DND-41 (cell line): ENCODE measurements at regions not wholly inside any gene's neighbourhood (a gene's known extent, or its start where the extent isn't known, plus 50 kb on each side); places are given as distances from the start of the nearest gene placed in this dataset.

ENCODE experiments used
- ATAC-seq: fragments of 200-7000 bp; cut with Tn5 transposase; 3 replicates; pipeline ENCODE4 v1.9.1; 2021; ENCODE audit warnings: low read depth; ENCODE audit not compliant: insufficient read depth
- DNase-seq: peaks from one replicate; pipeline ENCODE4 v3.0.0-alpha.2; 2020
- H2AFZ ChIP-seq: 2 replicates; pipeline ENCODE4 v1.6.0; 2012; ENCODE audit warnings: low read depth, low read length
- H3K27ac ChIP-seq: 2 replicates; pipeline ENCODE4 v1.5.1; 2012; ENCODE audit warnings: low read length, inconsistent platforms
- H3K27me3 ChIP-seq: fragments of 200-600 bp; sonication (generic); 2 replicates; pipeline ENCODE4 v1.6.0; 2012; ENCODE audit warnings: low read length, mild to moderate bottlenecking, inconsistent platforms; ENCODE audit not compliant: insufficient read depth, poor library complexity
- H3K36me3 ChIP-seq: 2 replicates; pipeline ENCODE4 v1.5.1; 2012; ENCODE audit warnings: low read length, inconsistent platforms; ENCODE audit not compliant: insufficient read depth
- H3K4me1 ChIP-seq: 2 replicates; pipeline ENCODE4 v1.5.1; 2012; ENCODE audit warnings: mild to moderate bottlenecking, low read length; ENCODE audit not compliant: insufficient read depth
- H3K4me2 ChIP-seq: 2 replicates; pipeline ENCODE4 v1.6.0; 2012; ENCODE audit warnings: mild to moderate bottlenecking, moderate library complexity, low read length, inconsistent platforms; ENCODE audit not compliant: insufficient read depth
- H3K4me3 ChIP-seq, 2 experiments: fragments of 200-600 bp in 1 of 2; shearing (Covaris generic) in 1 of 2; 2 replicates each; pipeline ENCODE4 v1.5.1; 2012 to 2016; ENCODE audit warnings: inconsistent platforms in 2 of 2, low read length in 2 of 2, mild to moderate bottlenecking in 2 of 2, low read depth in 1 of 2, moderate library complexity in 1 of 2
- H3K79me2 ChIP-seq: 2 replicates; pipeline ENCODE4 v1.6.0; 2012; ENCODE audit warnings: low read length, inconsistent platforms; ENCODE audit not compliant: insufficient read depth
- H3K9ac ChIP-seq: 2 replicates; pipeline ENCODE4 v1.6.0; 2012; ENCODE audit warnings: low read depth, mild to moderate bottlenecking, inconsistent platforms, low read length, moderate library complexity
- H3K9me3 ChIP-seq: 2 replicates; pipeline ENCODE4 v1.5.1; 2012; ENCODE audit warnings: low read length, moderate library complexity, mild to moderate bottlenecking, inconsistent platforms; ENCODE audit not compliant: insufficient read depth, severe bottlenecking
- H4K20me1 ChIP-seq: 2 replicates; pipeline ENCODE4 v1.6.0; 2012; ENCODE audit warnings: low read length; ENCODE audit not compliant: insufficient read depth
- EZH2 ChIP-seq: IDR thresholded peaks from 3 replicates; pipeline ENCODE4 v1.6.1; 2012; ENCODE audit warnings: borderline replicate concordance, low read depth, mild to moderate bottlenecking, moderate library complexity, low read length, inconsistent platforms; ENCODE audit not compliant: severe bottlenecking
- TF ChIP-seq, protein P1 (sequence below): IDR thresholded peaks from 2 replicates; pipeline ENCODE4 v1.5.1; 2012; ENCODE audit warnings: borderline replicate concordance, low read length, moderate library complexity, mild to moderate bottlenecking; ENCODE audit not compliant: poor library complexity, severe bottlenecking; ENCODE audit errors: extremely low read depth

DNA sequence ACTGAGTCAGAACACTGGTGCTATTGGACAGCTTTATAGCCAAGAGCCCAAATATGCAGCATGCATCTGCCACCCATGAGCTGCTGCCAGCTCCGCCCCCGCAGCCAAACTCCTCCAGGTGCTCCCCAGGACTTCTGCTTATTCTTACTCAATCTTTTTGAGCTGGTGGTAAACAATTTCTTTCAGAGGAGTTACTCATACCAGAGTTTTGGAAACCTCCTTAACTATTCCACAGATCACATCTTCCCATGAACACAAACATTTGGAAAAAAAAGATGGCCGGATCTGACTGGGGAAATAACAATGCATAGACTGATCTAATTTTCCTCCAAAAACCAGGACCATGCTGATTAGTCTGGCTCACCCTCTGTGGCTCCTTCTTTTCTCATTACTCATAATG lies 399.9 kb downstream of the GPM6A start:
- no peaks in the 10 kb centered on the region for H4K20me1 ChIP-seq
- no peaks in the 10 kb centered on the region for H3K79me2 ChIP-seq
- no peaks in the 10 kb centered on the region for H3K36me3 ChIP-seq
- no peak for DNase-seq
- TF ChIP-seq, protein P1, sequence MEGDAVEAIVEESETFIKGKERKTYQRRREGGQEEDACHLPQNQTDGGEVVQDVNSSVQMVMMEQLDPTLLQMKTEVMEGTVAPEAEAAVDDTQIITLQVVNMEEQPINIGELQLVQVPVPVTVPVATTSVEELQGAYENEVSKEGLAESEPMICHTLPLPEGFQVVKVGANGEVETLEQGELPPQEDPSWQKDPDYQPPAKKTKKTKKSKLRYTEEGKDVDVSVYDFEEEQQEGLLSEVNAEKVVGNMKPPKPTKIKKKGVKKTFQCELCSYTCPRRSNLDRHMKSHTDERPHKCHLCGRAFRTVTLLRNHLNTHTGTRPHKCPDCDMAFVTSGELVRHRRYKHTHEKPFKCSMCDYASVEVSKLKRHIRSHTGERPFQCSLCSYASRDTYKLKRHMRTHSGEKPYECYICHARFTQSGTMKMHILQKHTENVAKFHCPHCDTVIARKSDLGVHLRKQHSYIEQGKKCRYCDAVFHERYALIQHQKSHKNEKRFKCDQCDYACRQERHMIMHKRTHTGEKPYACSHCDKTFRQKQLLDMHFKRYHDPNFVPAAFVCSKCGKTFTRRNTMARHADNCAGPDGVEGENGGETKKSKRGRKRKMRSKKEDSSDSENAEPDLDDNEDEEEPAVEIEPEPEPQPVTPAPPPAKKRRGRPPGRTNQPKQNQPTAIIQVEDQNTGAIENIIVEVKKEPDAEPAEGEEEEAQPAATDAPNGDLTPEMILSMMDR: no peak
- TF ChIP-seq EZH2: no peak
- no peak for ATAC-seq
- H3K4me2 ChIP-seq: no peak overlapping the region
- H2AFZ ChIP-seq: no peak overlapping the region
- peaks cover 10% of the 10 kb centered on the region for H3K9me3 ChIP-seq
- H3K4me3 ChIP-seq: no peak overlapping the region
- H3K4me1 ChIP-seq: no peaks in the 10 kb centered on the region
- H3K27ac ChIP-seq: no peak overlapping the region
- no peak overlapping the region for H3K9ac ChIP-seq
- H3K27me3 ChIP-seq: no peaks in the 10 kb centered on the region

DNA sequence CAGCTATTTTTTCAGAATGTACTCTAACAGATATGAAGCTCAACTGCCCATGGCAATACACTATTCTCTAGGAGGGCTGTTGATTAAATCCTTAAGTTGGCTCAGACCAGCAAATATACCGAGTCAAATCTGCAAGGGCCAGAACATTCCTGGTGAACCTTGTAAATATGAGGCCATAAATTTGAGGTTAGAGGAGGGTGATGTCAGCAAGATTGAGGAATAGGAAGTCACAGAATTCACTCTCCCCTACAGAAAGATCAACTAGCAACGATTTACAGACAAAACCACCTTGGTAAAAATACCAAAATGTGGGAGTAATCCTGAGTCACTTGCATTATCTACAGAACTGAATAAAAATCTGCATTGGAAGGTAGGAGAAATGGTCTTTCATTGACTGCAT lies 399.3 kb downstream of the GPM6A start:
- no peak for TF ChIP-seq EZH2
- TF ChIP-seq, protein P1: no peak

DNA sequence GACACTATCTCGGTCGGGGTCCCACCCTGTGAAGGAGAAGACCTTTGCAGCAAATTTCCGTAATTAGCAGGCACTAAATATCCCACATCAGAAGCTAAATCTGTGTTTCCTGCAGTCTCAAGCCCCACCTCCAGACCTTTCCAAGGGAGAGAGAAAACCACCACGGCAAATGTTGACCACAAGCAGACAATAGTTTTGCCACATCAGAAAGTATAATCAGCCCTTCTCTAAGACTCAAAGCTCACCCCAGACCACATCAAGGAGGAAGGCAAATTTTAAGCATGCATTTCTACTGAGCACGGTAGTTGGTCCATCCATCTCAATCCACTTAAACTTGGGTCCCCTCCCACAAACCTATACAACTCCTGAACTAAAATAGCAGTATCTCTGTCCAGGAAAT lies 398.5 kb downstream of the GPM6A start:
- no peak overlapping the region for H3K9ac ChIP-seq
- H3K36me3 ChIP-seq: no peaks in the 10 kb centered on the region
- ATAC-seq (peak; percentile 95), DNase-seq (peak; percentile 76)
- H3K9me3 ChIP-seq: peaks cover 10% of the 10 kb centered on the region
- H3K27ac ChIP-seq: no peak overlapping the region
- H4K20me1 ChIP-seq: no peaks in the 10 kb centered on the region
- H3K79me2 ChIP-seq: no peaks in the 10 kb centered on the region
- TF ChIP-seq, protein P1: no peak
- no peak for TF ChIP-seq EZH2
- H3K4me1 ChIP-seq: no peaks in the 10 kb centered on the region
- no peak overlapping the region for H2AFZ ChIP-seq
- H3K27me3 ChIP-seq: no peaks in the 10 kb centered on the region
- no peak overlapping the region for H3K4me3 ChIP-seq
- H3K4me2 ChIP-seq: no peak overlapping the region

More for the DNA sequence above, 399.3 kb downstream of the GPM6A start:
- Histone ChIP-seq H3K4me2 (no peak overlapping the region), H3K27ac (no peak overlapping the region), H4K20me1 (no peaks in the 10 kb centered on the region), H3K4me3 (no peak overlapping the region), H3K9ac (no peak overlapping the region), H3K36me3 (no peaks in the 10 kb centered on the region), H3K27me3 (no peaks in the 10 kb centered on the region), H3K9me3 (peaks cover 10% of the 10 kb centered on the region), H2AFZ (no peak overlapping the region), H3K4me1 (no peaks in the 10 kb centered on the region), H3K79me2 (no peaks in the 10 kb centered on the region)
- DNase-seq (no peak), ATAC-seq (no peak)

DNA sequence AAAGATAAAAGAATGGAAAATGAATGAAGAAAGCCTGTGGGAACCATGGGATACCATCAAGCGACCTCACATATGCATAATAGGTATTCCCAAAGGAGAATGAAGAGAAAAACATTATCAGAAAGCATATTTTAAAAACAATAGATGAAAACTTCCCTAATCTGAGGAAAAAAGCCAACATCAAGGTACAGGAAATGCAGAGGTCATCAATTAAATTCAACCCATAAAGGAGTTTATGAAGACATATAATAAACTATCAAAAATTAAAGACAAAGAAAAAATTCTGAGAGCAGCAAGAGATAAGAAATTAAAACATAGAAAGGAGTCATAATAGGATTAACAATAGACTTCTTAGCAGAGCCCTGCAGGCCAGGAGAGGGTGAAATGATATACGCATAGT lies 397.5 kb downstream of the GPM6A start:
- ATAC-seq: no peak
- H3K4me3 ChIP-seq: no peak overlapping the region
- H3K9ac ChIP-seq: no peak overlapping the region
- no peaks in the 10 kb centered on the region for H4K20me1 ChIP-seq
- H3K27ac ChIP-seq: no peak overlapping the region
- no peaks in the 10 kb centered on the region for H3K36me3 ChIP-seq
- DNase-seq: no peak
- H3K79me2 ChIP-seq: no peaks in the 10 kb centered on the region
- no peaks in the 10 kb centered on the region for H3K27me3 ChIP-seq
- H3K9me3 ChIP-seq: peaks cover 10% of the 10 kb centered on the region
- no peak overlapping the region for H2AFZ ChIP-seq
- no peaks in the 10 kb centered on the region for H3K4me1 ChIP-seq
- TF ChIP-seq, protein P1: no peak
- no peak for TF ChIP-seq EZH2
- no peak overlapping the region for H3K4me2 ChIP-seq
